Stimulated activated CD4-positive, alpha-beta T cell treated with anti-CD3 and anti-CD28 coated beads, Interleukin-1b, Interleukin-23, amount 100 ng/mL, for 24 hours (primary cell): ENCODE measurements at regions not wholly inside any gene's neighbourhood (a gene's known extent, or its start where the extent isn't known, plus 50 kb on each side); places are given as distances from the start of the nearest gene placed in this dataset.
A peak's percentile ranks its signal among the peaks of the same experiment; 100 is the strongest.

Source experiments
- DNase-seq, 4 experiments: peaks; one replicate each; pipeline ENCODE4 v3.0.0-alpha.2; 2020; ENCODE audit warnings: low read depth in 4 of 4, low spot score in 1 of 4

- no peak for DNase-seq
Measured at GRCh38 chrX:120819126-120819525, 56.5 kb downstream of the CT47B1 start.

DNA sequence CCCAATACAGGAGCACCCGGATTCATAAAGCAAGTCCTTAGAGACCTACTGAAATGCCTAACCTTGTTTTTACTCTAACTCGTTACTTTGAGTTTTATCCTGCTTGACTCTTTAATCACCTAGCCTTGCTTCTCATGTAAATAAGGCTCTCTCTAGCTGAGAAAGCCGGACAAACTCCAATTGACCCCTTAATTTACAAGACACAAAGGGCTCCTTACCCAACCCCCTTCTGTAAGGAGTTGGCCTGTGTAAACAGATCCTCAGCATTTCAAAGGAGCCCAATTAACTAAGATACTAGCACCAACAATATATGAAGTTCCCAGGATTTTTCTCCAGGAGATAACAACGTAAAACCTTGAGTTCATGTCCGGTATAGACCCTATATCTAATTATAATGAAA is 61.7 kb downstream of the CT47B1 start:
- no peak for DNase-seq

DNA sequence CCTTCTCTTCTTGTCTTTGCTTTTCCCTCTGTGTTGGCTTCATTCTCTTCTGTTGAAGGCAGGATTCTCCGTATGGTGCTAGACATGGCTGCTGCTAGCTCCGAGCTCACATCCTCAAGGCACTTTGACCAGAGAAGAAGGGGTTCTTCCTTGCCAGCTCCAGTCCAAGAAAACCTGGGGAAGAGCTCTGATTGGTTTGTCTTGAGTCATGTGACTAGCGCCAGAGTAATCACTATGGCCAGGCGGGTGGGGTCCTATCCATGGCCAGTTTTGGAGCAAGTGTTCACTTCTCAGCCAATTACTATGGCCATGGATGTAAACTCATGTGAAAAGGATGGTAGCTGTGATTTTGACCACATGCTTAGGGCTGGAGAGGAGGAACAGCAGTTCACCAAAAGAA is 74.2 kb downstream of the CT47B1 start:
- DNase-seq: no peak

DNA sequence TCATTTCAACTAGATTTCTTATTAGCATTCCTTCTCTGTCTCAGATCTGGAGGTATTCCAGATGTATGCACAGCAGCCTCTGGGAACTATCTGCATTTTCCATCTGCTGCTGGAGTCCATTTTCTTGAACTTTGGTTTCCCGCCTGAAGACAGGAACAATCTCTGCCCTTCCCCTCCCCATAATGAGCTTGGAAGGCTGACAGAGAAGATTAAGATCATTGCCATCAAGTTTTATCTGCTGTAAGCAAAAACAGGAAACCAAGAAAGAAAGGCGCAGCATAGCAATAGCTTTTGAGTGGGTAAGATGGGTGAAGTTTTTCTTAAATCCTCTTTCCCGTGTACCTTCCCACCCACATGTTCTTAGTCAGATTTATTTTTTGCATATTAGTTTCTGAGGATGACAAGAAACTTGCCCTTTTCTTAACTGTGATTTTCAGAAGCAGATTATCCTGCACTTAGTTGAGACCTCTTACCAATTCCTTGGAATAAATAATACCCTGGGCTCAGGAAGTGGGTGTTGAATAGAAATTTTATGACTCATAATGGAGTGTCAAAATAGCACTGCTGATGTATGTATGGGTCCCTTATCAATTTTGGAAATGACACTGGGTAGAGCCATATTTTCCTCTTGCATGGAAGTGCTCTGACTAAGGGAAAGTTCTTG is 78.3 kb downstream of the CT47B1 start:
- DNase-seq: no peak

- DNase-seq: no peak
Measured at GRCh38 chrX:120795301-120795700, 80.4 kb downstream of the CT47B1 start.

- DNase-seq: no peak
Measured at GRCh38 chrX:120794525-120794975, 81.1 kb downstream of the CT47B1 start.

DNA sequence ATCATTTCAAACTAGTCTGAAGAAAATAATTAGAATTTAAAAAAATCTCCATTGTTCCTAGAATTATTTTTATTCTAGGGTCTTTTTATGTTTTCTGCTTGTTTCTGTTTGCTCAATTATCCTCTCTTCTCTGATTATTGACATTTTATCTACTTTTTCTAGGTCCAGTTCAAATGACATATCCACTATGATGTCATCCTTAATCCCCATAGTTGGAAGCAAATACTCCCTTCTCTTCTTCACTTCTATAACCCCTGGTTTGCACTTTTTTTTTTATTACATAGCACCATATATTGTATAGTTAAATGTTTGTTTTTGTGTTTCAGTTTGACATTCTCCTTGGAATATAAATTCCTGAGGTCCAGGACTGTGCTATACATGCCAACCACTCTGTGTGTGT is 82.6 kb downstream of the CT47B1 start:
- DNase-seq: no peak

- DNase-seq: no peak
Measured at GRCh38 chrX:120791013-120791643, 84.5 kb downstream of the CT47B1 start.

DNA sequence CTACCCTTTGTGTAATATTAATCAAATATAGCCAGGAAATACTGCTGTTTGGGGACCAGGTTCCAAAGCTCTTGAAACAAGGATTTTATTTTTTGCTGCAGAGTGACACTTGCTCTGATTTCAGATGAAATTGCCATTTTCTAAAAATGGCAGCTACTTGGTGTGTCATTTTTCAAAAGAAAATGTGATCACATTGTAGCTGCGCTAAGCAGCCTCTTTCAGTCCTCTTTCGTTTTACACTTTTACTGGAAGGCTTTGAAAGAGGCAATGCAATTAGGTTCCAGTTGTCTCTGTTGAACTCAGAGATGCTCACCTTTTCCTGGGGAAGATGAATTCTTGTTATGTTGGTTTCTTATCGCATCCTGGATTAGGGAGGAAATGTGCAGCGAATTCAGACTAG is 85.1 kb downstream of the CT47B1 start:
- DNase-seq: no peak

DNA sequence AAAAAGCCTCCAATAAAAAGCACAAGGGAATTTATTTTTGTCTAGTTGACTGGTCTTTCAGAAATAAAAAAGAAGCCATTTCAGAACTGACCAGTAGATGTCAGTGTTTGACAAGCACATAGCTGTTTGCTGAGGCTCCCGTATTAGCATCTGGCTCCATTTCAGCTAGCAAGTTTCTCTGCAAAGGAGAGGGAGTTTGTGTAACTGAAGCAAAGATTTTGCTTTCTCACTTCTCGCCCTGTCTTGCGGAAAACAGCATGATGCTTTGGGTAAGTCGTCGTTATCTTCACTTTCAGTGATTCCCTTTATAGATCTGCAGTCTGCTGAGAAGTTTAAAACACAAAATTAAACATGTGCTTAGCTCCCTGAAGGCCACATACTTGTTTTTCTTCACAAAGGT is 85.5 kb downstream of the CT47B1 start:
- DNase-seq: peak in 1 of 4 experiments; percentile 1

DNA sequence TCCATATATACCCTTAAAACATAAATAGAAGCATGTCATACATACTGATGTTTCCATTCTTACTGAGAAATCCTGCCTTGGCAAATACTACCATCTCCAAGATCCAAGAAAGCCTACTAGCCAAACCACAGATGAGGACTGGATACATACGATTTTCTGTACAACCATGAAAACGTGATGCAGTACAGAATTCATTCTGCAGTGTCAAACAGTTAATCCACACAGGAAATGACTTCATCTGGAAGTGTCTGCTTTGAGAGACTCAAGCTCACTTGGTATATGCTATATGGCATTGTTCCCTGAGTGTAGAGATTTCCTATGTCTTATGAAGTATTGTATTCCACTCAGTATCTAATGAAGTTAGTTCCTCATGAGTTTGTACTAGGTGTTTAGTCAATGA is 94.3 kb downstream of the CT47B1 start:
- DNase-seq: no peak

GRCh38 chrX:120775959-120776358 is 99.7 kb downstream of the CT47B1 start:
- no peak for DNase-seq

DNA sequence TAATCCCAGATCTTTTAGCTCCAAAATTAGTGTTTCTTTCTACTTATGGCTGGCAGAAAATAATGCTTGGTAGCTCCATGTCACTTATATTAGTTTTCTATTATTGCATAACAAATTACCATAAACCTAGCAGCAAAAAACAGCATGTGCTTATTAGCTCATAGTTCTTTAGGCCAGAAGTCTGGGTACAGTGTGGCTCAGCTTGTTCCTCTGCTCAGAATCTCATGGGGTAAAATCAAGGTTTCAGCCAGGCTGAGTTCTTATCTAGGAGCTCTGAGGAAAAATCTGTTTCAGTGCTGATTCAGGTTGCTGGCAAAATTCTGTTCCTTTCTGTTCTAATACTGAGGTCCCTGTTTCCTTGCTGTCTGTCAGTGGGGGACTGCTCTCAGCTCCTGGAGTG is 101.1 kb downstream of the CT47B1 start:
- no peak for DNase-seq

- no peak for DNase-seq
Measured at GRCh38 chrX:120773801-120774200, 101.9 kb downstream of the CT47B1 start.

GRCh38 chrX:120769576-120770341 is 105.9 kb downstream of the CT47B1 start:
- no peak for DNase-seq

GRCh38 chrX:120768681-120769080 is 107.0 kb downstream of the CT47B1 start:
- no peak for DNase-seq

DNA sequence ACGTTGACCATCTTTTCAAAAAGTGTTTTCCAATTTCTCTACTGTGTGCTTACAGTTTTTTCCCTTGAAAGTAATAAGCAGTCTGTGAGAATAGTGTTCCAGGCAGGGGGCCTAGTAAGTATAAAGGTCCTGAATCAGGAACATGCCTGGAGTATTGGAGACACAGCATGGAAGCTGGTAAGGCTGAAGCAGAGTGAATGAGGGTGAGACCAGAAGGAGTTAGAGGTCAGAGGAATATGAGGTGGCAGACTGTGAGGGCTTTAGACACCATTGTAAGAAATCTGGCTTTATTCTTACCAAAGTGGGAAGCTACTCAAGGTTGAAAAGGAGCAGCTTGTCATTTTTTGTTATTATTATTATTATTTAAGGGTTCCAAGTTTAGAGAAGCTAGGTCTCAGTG is 107.4 kb downstream of the CT47B1 start:
- no peak for DNase-seq

DNA sequence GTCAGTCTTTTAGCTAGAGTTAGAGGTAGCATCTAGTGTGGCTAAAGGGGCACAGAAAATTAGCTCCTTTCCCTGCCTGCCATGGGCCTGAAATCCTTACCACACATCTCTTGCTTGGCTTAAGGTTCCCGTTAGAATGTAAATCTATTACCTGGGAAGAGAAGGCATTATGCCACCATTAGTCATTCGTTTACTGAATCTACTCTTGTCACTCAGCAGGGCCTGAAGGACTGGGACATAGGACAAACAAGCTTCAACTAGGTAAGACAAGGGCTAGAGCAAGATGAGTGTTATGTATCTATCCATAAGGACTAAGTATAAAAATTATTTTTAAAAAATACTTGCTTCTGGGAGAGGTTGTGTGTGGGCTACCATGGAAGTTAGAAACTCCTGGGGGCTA is 112.4 kb downstream of the CT47B1 start:
- no peak for DNase-seq

- DNase-seq: no peak
Measured at GRCh38 chrX:120761810-120762209, 113.9 kb downstream of the CT47B1 start.

- no peak for DNase-seq
Measured at GRCh38 chrX:120759685-120760084, 116.0 kb downstream of the CT47B1 start.

DNA sequence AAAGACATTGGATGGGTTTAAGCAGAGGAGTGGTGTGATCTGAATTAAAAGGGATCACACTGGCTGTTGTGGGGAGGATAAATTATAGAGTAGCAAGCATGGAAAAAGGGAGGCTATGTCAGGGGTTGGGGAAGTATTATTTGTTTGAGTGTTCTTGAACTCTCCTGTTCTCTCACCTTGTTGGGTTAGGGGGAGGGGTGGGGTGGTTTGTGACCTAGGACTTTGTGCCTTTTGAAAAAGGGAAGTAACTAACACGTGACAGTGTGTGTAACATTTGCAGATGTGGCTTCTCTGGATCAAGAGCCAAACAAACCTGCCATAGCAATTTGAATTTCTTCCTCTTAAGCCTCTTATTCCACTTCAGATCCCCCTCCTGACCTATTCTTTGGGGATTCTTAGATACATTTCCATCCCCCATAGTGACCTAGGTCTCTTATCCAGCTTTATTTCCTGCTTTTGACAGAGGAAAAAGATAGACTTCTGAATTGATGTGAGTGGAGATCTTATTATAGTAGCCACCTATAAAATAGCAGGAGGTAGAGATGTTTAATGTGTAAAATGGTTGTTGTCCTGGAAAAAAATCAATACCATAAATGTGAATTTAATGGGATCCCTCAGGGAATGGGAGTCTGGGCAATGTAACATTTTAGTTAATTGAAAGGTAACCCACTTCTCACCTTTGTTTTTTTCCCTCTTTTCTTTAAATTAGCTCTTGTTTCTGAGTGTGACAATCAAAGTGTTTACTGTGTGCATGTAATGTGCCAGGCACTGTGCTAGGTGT is 120.4 kb downstream of the CT47B1 start:
- no peak for DNase-seq
